Left kidney (tissue), 1 donor: ENCODE measurements at regions not wholly inside any gene's neighbourhood (a gene's known extent, or its start where the extent isn't known, plus 50 kb on each side); places are given as distances from the start of the nearest gene placed in this dataset.

Source experiments
- DNase-seq: peaks from one replicate; pipeline ENCODE4 v3.0.0-alpha.2; 2013

GRCh38 chr2:173648816-173649215, 294.1 kb downstream of the CDCA7 start:
- DNase-seq, result no peak

- DNase-seq, result no peak
These were observed 295.0 kb downstream of the CDCA7 start for GRCh38 chr2:173649527-173650219.

- DNase-seq, result no peak
These were observed 297.2 kb downstream of the CDCA7 start for GRCh38 chr2:173651891-173652290.

- DNase-seq, result no peak
These were observed 297.6 kb downstream of the CDCA7 start for GRCh38 chr2:173652311-173652710.

- DNase-seq, result no peak
These were observed 298.2 kb downstream of the CDCA7 start for GRCh38 chr2:173652767-173653431.

- DNase-seq, result no peak
These were observed 298.7 kb downstream of the CDCA7 start for GRCh38 chr2:173653432-173653805.

GRCh38 chr2:173654161-173654895, 299.7 kb downstream of the CDCA7 start:
- DNase-seq, result no peak

- no peak for DNase-seq
These were observed 300.2 kb downstream of the CDCA7 start for GRCh38 chr2:173654896-173655265.

- no peak for DNase-seq
These were observed 301.4 kb downstream of the CDCA7 start for GRCh38 chr2:173656086-173656485.

- no peak for DNase-seq
These were observed 303.5 kb downstream of the CDCA7 start for GRCh38 chr2:173657996-173658717.

- no peak for DNase-seq
These were observed 304.3 kb downstream of the CDCA7 start for GRCh38 chr2:173658946-173659371.

- no peak for DNase-seq
These were observed 304.8 kb downstream of the CDCA7 start for GRCh38 chr2:173659509-173659908.

GRCh38 chr2:173661586-173661985, 303.6 kb downstream of the SP3 start:
- DNase-seq, result no peak

- no peak for DNase-seq
These were observed 301.8 kb downstream of the SP3 start for GRCh38 chr2:173663353-173663752.

- no peak for DNase-seq
These were observed 301.2 kb downstream of the SP3 start for GRCh38 chr2:173663835-173664512.

- no peak for DNase-seq
These were observed 300.7 kb downstream of the SP3 start for GRCh38 chr2:173664513-173664910.

GRCh38 chr2:173666171-173666888, 298.8 kb downstream of the SP3 start:
- no peak for DNase-seq

- DNase-seq, result no peak
These were observed 298.2 kb downstream of the SP3 start for GRCh38 chr2:173667014-173667413.

- no peak for DNase-seq
These were observed 297.8 kb downstream of the SP3 start for GRCh38 chr2:173667415-173667814.

GRCh38 chr2:173669271-173669853, 295.8 kb downstream of the SP3 start:
- DNase-seq, result no peak

GRCh38 chr2:173669888-173670287, 295.3 kb downstream of the SP3 start:
- no peak for DNase-seq
